ENCODE measurements at regions not wholly inside any gene's neighbourhood (a gene's known extent, or its start where the extent isn't known, plus 50 kb on each side); places are given as distances from the start of the nearest gene placed in this dataset.

- no peaks in the 10 kb centered on the region for H3K9me3 ChIP-seq
- H3K4me1 ChIP-seq (ENCODE audit: control insufficient read depth in 1 of 2, low read depth in 2 of 2) = no peaks in the 10 kb centered on the region
- DNase-seq (ENCODE audit: low spot score) = no peak
- no peaks in the 10 kb centered on the region for H3K27me3 ChIP-seq (replicated peaks; ENCODE audit: insufficient read depth)
- no peak overlapping the region for H3K4me3 ChIP-seq
- ATAC-seq (ENCODE audit: insufficient number of reproducible peaks, low FRiP score, low read depth) = no peak
- no peak for TF ChIP-seq CTCF (IDR thresholded peaks at IDR 0.05)
- H3K27ac ChIP-seq = no peak overlapping the region
- no peaks in the 10 kb centered on the region for H3K36me3 ChIP-seq
Observed at GRCh38 chr13:64910096-64910495, 2320.0 kb downstream of the PCDH9 start.

GRCh38 chr13:64909184-64909583, 2321.0 kb downstream of the PCDH9 start:
- ATAC-seq (ENCODE audit: insufficient number of reproducible peaks, low FRiP score, low read depth) (no peak), DNase-seq (ENCODE audit: low spot score) (no peak)
- H3K36me3 ChIP-seq = no peaks in the 10 kb centered on the region
- no peaks in the 10 kb centered on the region for H3K27me3 ChIP-seq (replicated peaks; ENCODE audit: insufficient read depth)
- no peaks in the 10 kb centered on the region for H3K4me1 ChIP-seq (ENCODE audit: control insufficient read depth in 1 of 2, low read depth in 2 of 2)
- H3K27ac ChIP-seq = no peak overlapping the region
- no peak overlapping the region for H3K4me3 ChIP-seq
- TF ChIP-seq CTCF (IDR thresholded peaks at IDR 0.05) = no peak
- no peaks in the 10 kb centered on the region for H3K9me3 ChIP-seq

DNA sequence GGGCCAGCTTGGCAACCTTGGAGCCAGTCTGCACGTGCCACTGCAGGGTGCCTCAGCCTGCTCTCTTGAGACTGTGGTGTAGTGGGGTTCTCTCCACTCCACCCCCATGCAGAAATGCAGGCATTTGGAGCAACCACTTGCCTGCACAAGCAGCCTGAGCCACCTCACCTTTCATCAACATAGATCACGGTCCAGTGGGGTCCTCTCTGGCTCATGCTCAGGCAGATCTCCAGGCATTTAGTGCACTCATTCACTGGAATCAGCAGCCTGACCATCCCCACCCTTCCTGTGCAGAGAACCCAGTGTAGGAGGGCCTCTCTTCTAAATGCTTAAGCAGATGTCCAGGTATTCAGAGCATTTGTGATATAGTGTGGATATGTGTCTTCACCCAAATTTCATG, 2330.1 kb downstream of the PCDH9 start:
- Histone ChIP-seq H3K27me3 (replicated peaks; ENCODE audit: insufficient read depth) (no peaks in the 10 kb centered on the region), H3K36me3 (no peaks in the 10 kb centered on the region), H3K9me3 (no peaks in the 10 kb centered on the region), H3K27ac (no peak overlapping the region), H3K4me3 (no peak overlapping the region), H3K4me1 (ENCODE audit: control insufficient read depth in 1 of 2, low read depth in 2 of 2) (no peaks in the 10 kb centered on the region)
- DNase-seq (ENCODE audit: low spot score) = no peak
- TF ChIP-seq CTCF (IDR thresholded peaks at IDR 0.05) = no peak
- ATAC-seq (ENCODE audit: insufficient number of reproducible peaks, low FRiP score, low read depth) = no peak

GRCh38 chr13:64884976-64885375, 2345.2 kb downstream of the PCDH9 start:
- no peaks in the 10 kb centered on the region for H3K9me3 ChIP-seq
- no peaks in the 10 kb centered on the region for H3K4me1 ChIP-seq (ENCODE audit: control insufficient read depth in 1 of 2, low read depth in 2 of 2)
- H3K4me3 ChIP-seq = no peak overlapping the region
- TF ChIP-seq CTCF (IDR thresholded peaks at IDR 0.05) = no peak
- H3K27me3 ChIP-seq (replicated peaks; ENCODE audit: insufficient read depth) = no peaks in the 10 kb centered on the region
- H3K36me3 ChIP-seq = no peaks in the 10 kb centered on the region
- no peak overlapping the region for H3K27ac ChIP-seq
- ATAC-seq (ENCODE audit: insufficient number of reproducible peaks, low FRiP score, low read depth) (no peak), DNase-seq (ENCODE audit: low spot score) (no peak)

DNA sequence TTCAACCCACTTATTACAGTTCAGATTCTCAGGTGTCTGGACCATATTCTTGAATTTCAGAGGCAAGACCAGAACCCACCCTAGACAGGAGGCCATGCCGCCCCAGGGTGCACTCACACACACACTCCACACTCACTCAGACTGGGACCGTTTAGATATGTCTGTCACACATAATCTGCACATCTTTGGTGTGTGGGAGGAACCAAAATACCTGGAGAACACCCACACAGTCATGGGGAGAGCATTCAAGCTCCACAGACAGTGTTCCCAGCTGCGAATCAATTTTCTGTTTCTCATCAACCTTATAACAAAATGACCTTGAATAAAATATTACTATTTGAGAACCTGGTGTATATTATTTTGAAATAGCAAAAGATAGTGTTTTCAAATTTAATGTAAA, 2353.0 kb downstream of the PCDH9 start:
- TF ChIP-seq CTCF (IDR thresholded peaks at IDR 0.05) = no peak
- no peak overlapping the region for H3K4me3 ChIP-seq
- ATAC-seq (ENCODE audit: insufficient number of reproducible peaks, low FRiP score, low read depth) = no peak
- H3K4me1 ChIP-seq (ENCODE audit: control insufficient read depth in 1 of 2, low read depth in 2 of 2) = no peaks in the 10 kb centered on the region
- no peak for DNase-seq (ENCODE audit: low spot score)
- H3K27me3 ChIP-seq (replicated peaks; ENCODE audit: insufficient read depth) = no peaks in the 10 kb centered on the region
- H3K36me3 ChIP-seq = no peaks in the 10 kb centered on the region
- no peaks in the 10 kb centered on the region for H3K9me3 ChIP-seq
- no peak overlapping the region for H3K27ac ChIP-seq
